H1 (cell line): ENCODE measurements at regions not wholly inside any gene's neighbourhood (a gene's known extent, or its start where the extent isn't known, plus 50 kb on each side); places are given as distances from the start of the nearest gene placed in this dataset.

Experiments used
- CBX5 ChIP-seq: fragments of 300-800, 300-1000 bp; sonication (generic); IDR thresholded peaks from 2 replicates; pipeline ENCODE4 v1.7.1; 2016; ENCODE audit warnings: antibody characterized with exemption, low read length, low read depth
- CBX8 ChIP-seq: fragments of 300-800, 300-1000 bp; sonication (generic); IDR thresholded peaks from 2 replicates; pipeline ENCODE4 v1.7.1; 2016; ENCODE audit warnings: low read depth, low read length, borderline replicate concordance
- MAFK ChIP-seq: IDR thresholded peaks from 2 replicates; pipeline ENCODE4 v1.6.1; 2012; ENCODE audit warnings: low read depth, mild to moderate bottlenecking, improper control_type of control experiment, low read length
- RBBP5 ChIP-seq: IDR thresholded peaks from 2 replicates; pipeline ENCODE4 v1.7.1; 2012; ENCODE audit warnings: low read depth, mild to moderate bottlenecking, inconsistent platforms, low read length, moderate library complexity, borderline replicate concordance
- RNF2 ChIP-seq: fragments of 200-900, 300-1000 bp; sonication (generic); IDR thresholded peaks from 2 replicates; pipeline ENCODE4 v1.7.1; 2016; ENCODE audit warnings: borderline replicate concordance, low read depth, mild to moderate bottlenecking, antibody characterized with exemption, low read length; ENCODE audit not compliant: poor library complexity, severe bottlenecking; ENCODE audit errors: missing control alignments
- SIX5 ChIP-seq: IDR thresholded peaks from 2 replicates; pipeline ENCODE4 v1.6.1; 2011; ENCODE audit warnings: mild to moderate bottlenecking, low read depth, low read length
- SP2 ChIP-seq: IDR thresholded peaks from 2 replicates; pipeline ENCODE4 v1.6.1; 2012; ENCODE audit warnings: mild to moderate bottlenecking, low read length, inconsistent platforms
- TF ChIP-seq, protein P1 (sequence below): IDR thresholded peaks from 2 replicates; pipeline ENCODE4 v1.6.1; 2012; ENCODE audit warnings: low read length, inconsistent platforms

DNA sequence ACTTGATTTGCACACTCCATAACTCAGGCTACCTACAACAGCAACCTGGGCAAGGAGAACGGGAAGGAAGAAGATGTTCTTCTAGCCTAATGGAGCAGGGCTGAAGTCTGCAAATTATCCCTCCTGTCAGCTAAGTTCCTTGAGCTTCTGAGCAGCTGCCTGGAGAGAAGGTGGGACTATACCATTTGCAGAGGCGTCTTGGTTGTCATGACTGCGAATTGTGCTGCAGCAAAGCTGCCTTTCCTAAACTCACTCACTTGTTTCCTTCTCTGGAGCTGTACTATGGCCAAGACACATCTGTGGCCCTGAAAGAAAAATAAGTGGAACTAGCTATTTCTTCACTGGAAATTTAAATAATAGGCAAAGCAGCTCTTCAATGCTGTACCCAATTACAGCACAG lies 682.4 kb upstream of the GRIA3 start (continued):
- no peak for TF ChIP-seq RBBP5
- TF ChIP-seq, protein P1, sequence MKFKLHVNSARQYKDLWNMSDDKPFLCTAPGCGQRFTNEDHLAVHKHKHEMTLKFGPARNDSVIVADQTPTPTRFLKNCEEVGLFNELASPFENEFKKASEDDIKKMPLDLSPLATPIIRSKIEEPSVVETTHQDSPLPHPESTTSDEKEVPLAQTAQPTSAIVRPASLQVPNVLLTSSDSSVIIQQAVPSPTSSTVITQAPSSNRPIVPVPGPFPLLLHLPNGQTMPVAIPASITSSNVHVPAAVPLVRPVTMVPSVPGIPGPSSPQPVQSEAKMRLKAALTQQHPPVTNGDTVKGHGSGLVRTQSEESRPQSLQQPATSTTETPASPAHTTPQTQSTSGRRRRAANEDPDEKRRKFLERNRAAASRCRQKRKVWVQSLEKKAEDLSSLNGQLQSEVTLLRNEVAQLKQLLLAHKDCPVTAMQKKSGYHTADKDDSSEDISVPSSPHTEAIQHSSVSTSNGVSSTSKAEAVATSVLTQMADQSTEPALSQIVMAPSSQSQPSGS, result no peak
- TF ChIP-seq RNF2, result no peak
- no peak for TF ChIP-seq CBX8
- no peak for TF ChIP-seq SIX5
- TF ChIP-seq CBX5, result no peak
- no peak for TF ChIP-seq MAFK
- no peak for TF ChIP-seq SP2
